ENCODE measurements at regions not wholly inside any gene's neighbourhood (a gene's known extent, or its start where the extent isn't known, plus 50 kb on each side); places are given as distances from the start of the nearest gene placed in this dataset.
A peak's percentile ranks its signal among the peaks of the same experiment; 100 is the strongest.

DNA sequence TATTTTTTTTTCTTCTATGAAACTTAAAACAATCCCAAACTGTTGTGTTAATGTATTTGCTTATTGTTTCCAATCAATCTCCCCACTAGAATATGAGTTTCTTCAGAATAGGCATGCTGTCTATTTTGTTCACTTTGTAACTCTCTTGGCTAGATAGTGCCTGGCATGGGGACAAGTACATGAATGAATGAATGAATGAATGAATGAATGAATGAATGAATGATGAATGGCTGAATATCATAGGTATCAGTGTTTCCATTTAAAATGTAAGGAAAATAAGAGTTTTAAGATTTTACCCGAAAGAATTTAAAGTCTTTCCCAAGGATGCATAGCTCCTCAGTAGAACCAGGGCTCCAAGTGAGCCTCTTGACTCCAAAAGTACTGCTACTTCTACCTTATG lies 294.9 kb upstream of the GADL1 start:
- Histone ChIP-seq H3K36me3 (ENCODE audit: low read depth) (no peaks in the 10 kb centered on the region), H3K4me2 (ENCODE audit: unreplicated experiment) (no peak overlapping the region), H4K20me1 (ENCODE audit: insufficient read depth) (no peaks in the 10 kb centered on the region), H3K9me2 (ENCODE audit: insufficient read depth) (no peaks in the 10 kb centered on the region), H3K4me1 (ENCODE audit: insufficient read depth) (no peaks in the 10 kb centered on the region), H3K4me3 (no peak overlapping the region), H3F3A (ENCODE audit: insufficient read depth) (no peaks in the 10 kb centered on the region), H3K9ac (no peak overlapping the region), H3K27ac (no peak overlapping the region), H3K9me3 (ENCODE audit: low read depth) (no peaks in the 10 kb centered on the region), H3K27me3 (replicated peaks; ENCODE audit: insufficient read depth) (no peaks in the 10 kb centered on the region), H2AFZ (no peak overlapping the region), H3K79me2 (ENCODE audit: insufficient read depth) (no peaks in the 10 kb centered on the region)
- TF ChIP-seq EZH2phosphoT487 (IDR thresholded peaks at IDR 0.05; ENCODE audit: insufficient read depth, low read depth) (no peak), EZH2 (IDR thresholded peaks at IDR 0.05; ENCODE audit: insufficient read depth, poor library complexity, severe bottlenecking) (no peak)
- in situ Hi-C loops (cut with MboI) = no loop called here
- no peak for DNase-seq
- 48 to 65% methylated on average over 1 of the region's 1 CpG for WGBS, 2 experiments (ENCODE audit: low coverage in 1 of 2, low lambda C conversion rate in 2 of 2, missing lambda C conversion rate in 2 of 2)

DNA sequence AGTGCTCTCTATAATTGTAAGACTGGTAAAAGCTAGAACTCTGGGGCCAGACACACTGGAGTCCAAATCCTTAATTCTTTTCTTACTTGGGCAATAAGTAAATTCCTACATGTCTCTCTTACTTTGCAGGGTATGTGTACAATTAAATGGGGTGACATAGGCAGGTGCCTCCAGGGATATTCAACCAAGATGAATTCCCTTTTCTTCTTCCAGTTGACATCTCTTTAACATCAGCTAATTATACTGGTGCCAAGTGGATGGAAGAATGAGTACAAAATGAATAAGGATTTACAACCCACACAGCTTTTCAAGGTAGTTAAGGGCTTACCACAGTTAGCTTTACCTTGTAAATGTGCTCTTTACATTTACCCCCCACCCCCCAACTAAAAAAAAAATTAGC lies 295.5 kb upstream of the GADL1 start:
- DNase-seq = no peak
- Histone ChIP-seq H3K4me3 (no peak overlapping the region), H3K27me3 (replicated peaks; ENCODE audit: insufficient read depth) (no peaks in the 10 kb centered on the region), H3K4me1 (ENCODE audit: insufficient read depth) (no peaks in the 10 kb centered on the region), H3K79me2 (ENCODE audit: insufficient read depth) (no peaks in the 10 kb centered on the region), H3K4me2 (ENCODE audit: unreplicated experiment) (no peak overlapping the region), H2AFZ (no peak overlapping the region), H3K27ac (no peak overlapping the region), H4K20me1 (ENCODE audit: insufficient read depth) (no peaks in the 10 kb centered on the region), H3K9ac (no peak overlapping the region), H3K9me3 (ENCODE audit: low read depth) (no peaks in the 10 kb centered on the region), H3K9me2 (ENCODE audit: insufficient read depth) (no peaks in the 10 kb centered on the region), H3F3A (ENCODE audit: insufficient read depth) (no peaks in the 10 kb centered on the region), H3K36me3 (ENCODE audit: low read depth) (no peaks in the 10 kb centered on the region)
- in situ Hi-C loops (cut with MboI) = no loop called here
- no peak for TF ChIP-seq EZH2phosphoT487 (IDR thresholded peaks at IDR 0.05; ENCODE audit: insufficient read depth, low read depth)
- TF ChIP-seq EZH2 (IDR thresholded peaks at IDR 0.05; ENCODE audit: insufficient read depth, poor library complexity, severe bottlenecking) = no peak

DNA sequence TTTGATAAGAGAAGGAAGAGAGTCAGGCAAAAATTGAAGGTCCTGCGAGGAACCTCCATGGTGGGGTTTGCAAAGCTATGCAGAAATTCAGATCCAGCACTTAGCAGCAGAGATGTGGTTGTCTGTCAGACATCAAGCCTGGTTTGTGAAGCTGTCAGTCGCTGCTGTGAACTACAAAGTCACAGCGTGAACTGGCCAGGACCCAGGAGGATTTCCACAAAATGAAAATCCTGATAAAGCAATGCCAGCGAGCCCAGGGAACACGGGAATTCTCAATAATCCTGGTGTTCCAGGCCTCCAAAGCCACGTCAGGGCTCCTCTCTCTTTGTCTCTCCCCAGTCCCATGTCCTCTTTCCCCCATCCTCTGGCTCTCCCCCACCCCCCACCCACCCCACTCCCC lies 296.9 kb upstream of the GADL1 start:
- Histone ChIP-seq H3K9ac (no peak overlapping the region), H2AFZ (no peak overlapping the region), H3F3A (ENCODE audit: insufficient read depth) (peaks cover 3% of the 10 kb centered on the region), H4K20me1 (ENCODE audit: insufficient read depth) (no peaks in the 10 kb centered on the region), H3K4me3 (no peak overlapping the region), H3K9me3 (ENCODE audit: low read depth) (no peaks in the 10 kb centered on the region), H3K36me3 (ENCODE audit: low read depth) (no peaks in the 10 kb centered on the region), H3K4me2 (ENCODE audit: unreplicated experiment) (no peak overlapping the region), H3K27me3 (replicated peaks; ENCODE audit: insufficient read depth) (no peaks in the 10 kb centered on the region), H3K79me2 (ENCODE audit: insufficient read depth) (no peaks in the 10 kb centered on the region), H3K4me1 (ENCODE audit: insufficient read depth) (peaks cover 3% of the 10 kb centered on the region), H3K9me2 (ENCODE audit: insufficient read depth) (0 out of 2 replicates have a peak, but pooled peaks cover 5% of the 10 kb centered on the region), H3K27ac (no peak overlapping the region)
- no peak for DNase-seq
- TF ChIP-seq EZH2 (IDR thresholded peaks at IDR 0.05; ENCODE audit: insufficient read depth, poor library complexity, severe bottlenecking) (no peak), EZH2phosphoT487 (IDR thresholded peaks at IDR 0.05; ENCODE audit: insufficient read depth, low read depth) (no peak)
- in situ Hi-C loops (cut with MboI) = no loop called here
- 58 to 69% methylated on average over 6 of the region's 6 CpGs for WGBS, 2 experiments (ENCODE audit: low coverage in 1 of 2, low lambda C conversion rate in 2 of 2, missing lambda C conversion rate in 2 of 2)

DNA sequence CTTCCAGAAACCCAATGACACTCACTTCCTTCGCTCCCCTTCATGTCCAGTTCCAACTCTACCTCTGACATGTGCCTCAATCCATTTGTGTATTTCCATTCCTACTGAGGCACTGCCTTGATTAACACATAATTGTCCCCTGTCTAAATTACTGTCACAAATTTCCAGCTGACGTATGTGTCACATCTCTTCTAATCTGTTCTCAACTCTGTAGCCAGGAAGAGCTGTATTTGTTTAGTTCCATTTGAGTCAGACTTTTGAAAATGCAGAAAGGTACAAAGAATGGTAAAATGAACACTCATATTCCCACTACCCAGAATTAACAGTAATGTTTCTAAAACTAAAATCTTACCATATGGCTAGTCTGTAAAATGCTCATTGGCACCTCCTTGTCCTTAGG lies 299.0 kb upstream of the GADL1 start:
- Histone ChIP-seq H3K9me3 (ENCODE audit: low read depth) (no peaks in the 10 kb centered on the region), H2AFZ (no peak overlapping the region), H3K27me3 (replicated peaks; ENCODE audit: insufficient read depth) (no peaks in the 10 kb centered on the region), H3K27ac (no peak overlapping the region), H3K9ac (no peak overlapping the region), H3F3A (ENCODE audit: insufficient read depth) (peaks cover 21% of the 10 kb centered on the region), H3K4me3 (no peak overlapping the region), H3K4me1 (ENCODE audit: insufficient read depth) (peaks cover 20% of the 10 kb centered on the region), H3K9me2 (ENCODE audit: insufficient read depth) (0 out of 2 replicates have a peak, but pooled peaks cover 5% of the 10 kb centered on the region), H3K79me2 (ENCODE audit: insufficient read depth) (no peaks in the 10 kb centered on the region), H3K4me2 (ENCODE audit: unreplicated experiment) (no peak overlapping the region), H4K20me1 (ENCODE audit: insufficient read depth) (no peaks in the 10 kb centered on the region), H3K36me3 (ENCODE audit: low read depth) (no peaks in the 10 kb centered on the region)
- in situ Hi-C loops (cut with MboI) = no loop called here
- TF ChIP-seq EZH2 (IDR thresholded peaks at IDR 0.05; ENCODE audit: insufficient read depth, poor library complexity, severe bottlenecking) (no peak), EZH2phosphoT487 (IDR thresholded peaks at IDR 0.05; ENCODE audit: insufficient read depth, low read depth) (no peak)
- DNase-seq = no peak
- WGBS, 2 experiments (ENCODE audit: low coverage in 1 of 2, low lambda C conversion rate in 2 of 2, missing lambda C conversion rate in 2 of 2) = 83 to 84% methylated on average over 2 of the region's 2 CpGs

DNA sequence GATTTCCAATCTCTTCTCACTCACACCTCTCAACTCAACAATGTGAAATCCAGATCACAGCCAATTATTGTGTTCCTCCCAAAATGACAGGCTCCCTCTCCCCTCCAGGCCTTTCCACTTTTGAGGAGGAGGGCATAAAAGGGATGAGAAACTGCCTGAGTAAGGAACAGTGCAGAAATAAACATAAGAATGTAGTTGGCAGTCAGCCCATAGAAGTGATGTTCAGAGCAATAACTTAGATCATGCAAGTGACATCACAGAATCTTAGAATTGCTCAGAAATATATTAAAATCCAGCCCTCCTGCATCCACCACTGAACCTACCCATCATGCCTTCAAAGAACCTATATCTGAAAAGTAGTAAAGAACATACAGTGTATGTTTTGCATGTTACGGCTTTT lies 299.4 kb upstream of the GADL1 start:
- Histone ChIP-seq H3F3A (ENCODE audit: insufficient read depth) (peaks cover 21% of the 10 kb centered on the region), H3K79me2 (ENCODE audit: insufficient read depth) (no peaks in the 10 kb centered on the region), H3K9ac (no peak overlapping the region), H3K36me3 (ENCODE audit: low read depth) (no peaks in the 10 kb centered on the region), H2AFZ (no peak overlapping the region), H3K4me3 (no peak overlapping the region), H4K20me1 (ENCODE audit: insufficient read depth) (no peaks in the 10 kb centered on the region), H3K27me3 (replicated peaks; ENCODE audit: insufficient read depth) (no peaks in the 10 kb centered on the region), H3K4me2 (ENCODE audit: unreplicated experiment) (no peak overlapping the region), H3K9me3 (ENCODE audit: low read depth) (no peaks in the 10 kb centered on the region), H3K27ac (no peak overlapping the region), H3K4me1 (ENCODE audit: insufficient read depth) (peaks cover 20% of the 10 kb centered on the region), H3K9me2 (ENCODE audit: insufficient read depth) (0 out of 2 replicates have a peak, but pooled peaks cover 5% of the 10 kb centered on the region)
- in situ Hi-C loops (cut with MboI) = no loop called here
- WGBS, 2 experiments (ENCODE audit: low coverage in 1 of 2, low lambda C conversion rate in 2 of 2, missing lambda C conversion rate in 2 of 2) = 92 to 100% methylated on average over 1 of the region's 1 CpG
- peak; percentile 23 for DNase-seq
- no peak for TF ChIP-seq EZH2phosphoT487 (IDR thresholded peaks at IDR 0.05; ENCODE audit: insufficient read depth, low read depth)

All from GM23248 (cell line).